NCI-H510A treated with DMSO at 0.1 percent for 48 hours (cell line): ENCODE measurements at regions not wholly inside any gene's neighbourhood (a gene's known extent, or its start where the extent isn't known, plus 50 kb on each side); places are given as distances from the start of the nearest gene placed in this dataset.
"Not testable (repeated sequence)": the region's sequence is repeated elsewhere in the genome, so short reads cannot be mapped to it uniquely, and the experiment has no call there.

Experiments
- DNase-seq: peaks from one replicate; lab custom pipeline; 2025; lab: John Stamatoyannopoulos, UW

DNA sequence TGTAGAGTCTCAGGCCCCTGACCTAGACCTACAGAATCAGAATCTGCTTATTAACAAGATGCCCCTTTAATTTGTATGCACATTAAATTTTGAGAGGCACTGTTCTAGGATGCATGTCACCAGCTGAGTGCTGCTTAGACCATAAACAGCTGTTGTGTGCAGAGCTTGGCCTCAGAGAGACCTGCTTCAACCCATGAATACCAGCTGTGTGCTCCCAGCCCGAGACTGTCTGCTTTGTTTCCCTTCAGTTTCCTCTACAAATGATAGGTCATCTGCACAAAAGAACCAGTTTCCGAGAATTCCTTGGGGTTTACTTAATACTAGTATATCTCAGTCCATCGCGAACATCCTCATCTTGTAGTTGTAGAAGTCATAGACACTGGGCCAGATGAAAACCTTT, 158.5 kb upstream of the PFN2 start:
- DNase-seq = no peak

DNA sequence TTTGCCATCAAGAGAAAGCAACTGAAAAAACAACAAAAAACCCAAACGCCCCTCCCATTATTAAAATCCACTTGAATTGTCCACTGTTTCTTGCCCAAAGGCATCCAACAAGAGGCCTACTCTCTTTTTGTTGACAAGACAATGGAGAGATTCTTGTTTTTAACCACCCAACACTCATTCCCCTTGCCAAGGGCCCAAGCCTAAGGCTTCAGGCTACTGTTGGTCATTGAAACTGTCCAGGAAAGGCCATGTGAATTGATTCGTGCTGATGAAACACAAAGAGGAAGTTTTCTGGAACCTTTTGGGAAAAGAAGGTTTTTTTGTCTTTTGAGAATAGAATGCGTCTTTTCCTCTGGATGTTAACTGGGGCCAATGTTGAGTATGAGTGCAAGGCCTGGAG, 157.4 kb upstream of the PFN2 start:
- no peak for DNase-seq

DNA sequence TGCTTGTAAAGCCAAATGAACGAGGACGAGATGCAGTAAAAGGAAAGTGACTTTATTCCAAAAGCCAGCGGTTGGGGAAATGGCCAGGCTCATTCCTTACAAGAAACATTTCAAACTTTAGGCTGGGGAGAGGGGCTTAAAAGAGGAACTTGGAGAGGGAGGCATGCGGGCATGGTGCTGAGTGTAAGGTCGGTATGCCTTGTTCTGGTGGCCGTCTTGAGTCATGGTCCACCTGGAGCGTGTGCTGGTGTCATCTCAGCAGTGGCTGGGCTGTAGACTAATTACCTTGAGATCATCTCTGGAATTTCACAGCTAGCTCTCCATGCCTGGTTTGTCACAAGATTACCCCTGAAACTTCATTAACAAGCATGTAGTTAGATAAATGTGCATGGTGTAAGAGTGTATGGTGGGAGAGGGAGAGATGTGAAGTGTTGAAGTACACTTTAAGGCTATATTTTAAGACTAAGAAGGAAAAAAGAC, 156.4 kb upstream of the PFN2 start:
- DNase-seq = no peak

GRCh38 chr3:150124142-150124541, 153.4 kb upstream of the PFN2 start:
- no peak for DNase-seq

GRCh38 chr3:150123249-150123648, 152.6 kb upstream of the PFN2 start:
- not testable (repeated sequence) for DNase-seq

GRCh38 chr3:150118219-150118618, 147.5 kb upstream of the PFN2 start:
- DNase-seq = no peak

DNA sequence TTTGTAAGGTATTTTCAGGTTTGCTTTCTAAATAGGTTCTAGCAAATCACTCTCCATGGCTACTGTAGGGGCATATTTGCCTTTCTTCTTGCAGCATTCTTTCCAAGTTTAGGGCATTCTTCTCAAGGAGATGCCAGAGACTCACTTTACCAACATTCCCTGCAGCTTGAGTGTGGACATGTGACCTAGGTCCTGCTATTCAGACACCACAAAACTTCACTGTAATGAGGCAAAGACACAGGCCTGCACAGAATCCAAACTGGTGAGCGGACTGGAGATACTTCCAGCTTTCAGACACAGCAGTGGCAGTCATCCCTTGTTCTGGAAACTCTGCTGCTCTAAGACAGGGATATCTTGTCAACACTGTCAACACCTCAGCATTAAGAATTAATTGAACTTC, 146.4 kb upstream of the PFN2 start:
- no peak for DNase-seq

GRCh38 chr3:150116196-150116595, 145.5 kb upstream of the PFN2 start:
- DNase-seq = no peak

DNA sequence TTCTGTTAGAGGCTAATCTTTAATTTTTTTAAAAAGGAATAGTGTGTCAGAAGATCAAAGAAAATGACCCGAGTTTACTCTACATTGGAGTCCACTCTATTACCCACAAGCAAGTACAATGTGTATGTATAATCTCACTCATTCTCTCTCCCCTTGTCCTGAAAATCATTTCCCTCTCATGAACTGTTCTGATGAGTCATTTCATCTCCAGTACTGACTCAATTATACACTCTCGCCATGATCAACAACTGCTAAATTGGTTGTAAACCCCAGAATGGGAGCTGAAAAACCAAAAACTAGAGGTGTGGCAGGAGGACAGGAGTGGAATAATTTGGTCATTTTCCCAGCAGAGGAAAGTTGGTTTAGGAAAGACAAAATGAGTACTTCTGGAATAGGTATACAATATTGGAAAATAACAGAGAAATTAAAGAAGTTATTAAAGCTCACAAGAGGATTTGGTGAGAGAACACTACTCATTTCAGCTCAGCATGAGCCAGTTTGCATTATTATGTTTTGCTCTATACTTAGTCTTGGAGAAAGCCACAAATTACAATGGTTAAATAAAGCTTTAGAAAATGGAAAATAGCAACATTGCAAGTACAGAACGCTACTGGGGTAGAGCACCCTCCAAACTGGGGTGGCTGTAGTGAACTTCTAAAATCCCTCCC, 144.3 kb upstream of the PFN2 start:
- no peak for DNase-seq

- no peak for DNase-seq
Observed at GRCh38 chr3:150114273-150114672, 143.6 kb upstream of the PFN2 start.

- DNase-seq = peak; percentile 71
Observed at GRCh38 chr3:150110097-150110496, 139.4 kb upstream of the PFN2 start.

GRCh38 chr3:150107429-150108175, 136.9 kb upstream of the PFN2 start:
- no peak for DNase-seq

DNA sequence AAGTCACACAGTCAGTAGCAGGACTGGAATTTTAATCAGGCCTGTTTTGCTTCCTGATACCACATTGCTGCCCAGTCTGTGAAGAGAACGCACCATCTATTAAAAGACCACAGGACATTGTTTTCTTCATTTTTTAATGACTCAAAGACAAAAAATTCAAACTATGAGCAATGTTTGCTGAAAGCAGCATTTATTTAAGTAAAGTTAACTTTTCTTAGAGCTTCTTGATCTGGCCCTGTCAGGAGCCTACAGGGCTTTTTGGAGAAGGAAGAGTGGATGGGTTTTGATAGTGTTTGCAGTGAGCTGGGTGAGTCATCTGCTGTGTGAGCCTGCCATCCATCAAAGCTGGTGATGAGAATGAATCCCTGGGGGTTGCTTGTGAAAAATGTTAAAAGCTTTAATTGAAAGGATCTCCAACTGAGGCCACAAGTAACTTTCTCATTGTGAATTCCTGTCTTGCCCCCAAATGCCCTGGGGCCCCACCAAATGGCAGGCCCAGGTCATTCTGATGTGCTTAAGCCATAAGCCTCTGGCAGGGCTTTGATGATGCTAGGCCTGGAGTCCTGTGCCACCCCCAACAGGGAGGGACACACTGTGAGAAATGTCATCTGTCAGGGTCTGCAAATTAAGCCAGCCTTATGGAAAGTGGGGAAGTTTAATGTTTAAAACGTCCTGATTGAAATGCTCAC, 136.2 kb upstream of the PFN2 start:
- no peak for DNase-seq

DNA sequence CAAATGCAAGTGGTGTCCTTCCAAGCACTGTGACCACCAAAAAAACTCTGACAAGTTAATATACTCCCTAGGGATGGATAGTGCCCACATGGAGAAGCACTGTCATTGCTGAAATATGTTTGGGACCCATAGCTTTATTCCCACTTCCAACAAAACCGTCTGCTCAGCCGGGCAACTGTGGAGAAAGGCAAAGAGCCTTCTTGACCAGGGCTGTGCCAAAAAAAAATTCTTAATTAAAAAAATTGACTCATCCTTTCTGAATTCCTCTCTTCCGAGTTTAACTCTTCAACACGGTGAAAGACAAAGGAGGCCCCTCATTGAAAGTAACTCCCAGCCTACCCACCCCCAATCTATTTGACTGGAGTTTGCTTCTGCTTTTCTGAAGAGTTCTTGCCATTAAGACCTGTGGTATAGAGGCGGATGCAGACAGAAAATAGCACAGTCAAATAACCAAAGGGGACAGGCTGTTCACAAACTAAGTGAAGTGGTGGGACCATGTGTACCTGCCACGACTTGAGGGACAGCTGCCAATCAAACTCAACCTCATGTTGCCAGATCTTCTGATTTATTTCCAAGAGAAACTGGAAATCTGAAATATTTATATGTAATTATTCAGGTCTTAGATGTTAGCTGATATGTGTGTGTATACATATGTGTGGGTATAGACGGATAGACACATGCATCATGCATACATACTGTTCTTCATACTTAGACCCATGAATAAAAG, 135.4 kb upstream of the PFN2 start:
- no peak for DNase-seq

- DNase-seq = no peak
Observed at GRCh38 chr3:150105025-150105424, 134.3 kb upstream of the PFN2 start.

- DNase-seq = no peak
Observed at GRCh38 chr3:150104564-150104963, 133.9 kb upstream of the PFN2 start.

DNA sequence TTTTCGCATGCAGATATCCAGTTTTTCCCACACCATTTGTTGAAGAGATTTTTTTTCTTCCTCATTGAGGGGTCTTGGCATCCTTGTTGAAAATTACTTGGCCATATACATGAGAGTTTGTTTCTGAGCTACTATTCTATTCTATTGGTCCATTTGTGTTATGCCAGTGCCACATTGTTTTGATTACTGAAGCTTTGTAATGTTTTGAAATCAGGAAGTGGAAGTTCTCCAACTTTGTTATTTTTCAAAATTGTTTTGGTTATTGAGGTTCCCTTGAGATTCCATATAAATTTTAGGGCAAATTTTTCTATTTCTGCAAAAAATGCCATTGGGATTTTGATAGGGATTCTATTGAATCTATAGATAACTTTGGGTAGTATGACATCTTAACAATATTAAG, 130.3 kb upstream of the PFN2 start:
- DNase-seq = no peak

DNA sequence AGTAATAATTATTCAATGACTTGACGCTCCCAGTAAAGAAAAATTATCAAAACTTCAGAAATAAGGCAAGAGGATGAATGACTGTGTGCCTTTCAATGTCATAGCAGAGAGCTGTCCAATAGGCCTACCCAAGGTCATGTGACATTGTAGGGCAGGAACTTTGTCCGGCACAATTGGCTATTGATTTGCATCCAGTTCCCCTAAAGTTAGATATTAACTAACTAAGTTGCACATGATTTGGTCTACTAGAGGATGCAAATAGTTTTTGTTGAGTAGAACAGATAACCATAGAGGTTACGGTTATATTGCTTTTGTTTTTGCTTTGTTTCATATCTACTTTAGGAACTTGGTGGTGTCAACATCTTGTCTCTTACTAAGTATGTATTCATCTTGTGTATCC, 127.9 kb upstream of the PFN2 start:
- no peak for DNase-seq

- DNase-seq = no peak
Observed at GRCh38 chr3:150097588-150097890, 126.8 kb upstream of the PFN2 start.

GRCh38 chr3:150096700-150097587, 126.2 kb upstream of the PFN2 start:
- DNase-seq = no peak

DNA sequence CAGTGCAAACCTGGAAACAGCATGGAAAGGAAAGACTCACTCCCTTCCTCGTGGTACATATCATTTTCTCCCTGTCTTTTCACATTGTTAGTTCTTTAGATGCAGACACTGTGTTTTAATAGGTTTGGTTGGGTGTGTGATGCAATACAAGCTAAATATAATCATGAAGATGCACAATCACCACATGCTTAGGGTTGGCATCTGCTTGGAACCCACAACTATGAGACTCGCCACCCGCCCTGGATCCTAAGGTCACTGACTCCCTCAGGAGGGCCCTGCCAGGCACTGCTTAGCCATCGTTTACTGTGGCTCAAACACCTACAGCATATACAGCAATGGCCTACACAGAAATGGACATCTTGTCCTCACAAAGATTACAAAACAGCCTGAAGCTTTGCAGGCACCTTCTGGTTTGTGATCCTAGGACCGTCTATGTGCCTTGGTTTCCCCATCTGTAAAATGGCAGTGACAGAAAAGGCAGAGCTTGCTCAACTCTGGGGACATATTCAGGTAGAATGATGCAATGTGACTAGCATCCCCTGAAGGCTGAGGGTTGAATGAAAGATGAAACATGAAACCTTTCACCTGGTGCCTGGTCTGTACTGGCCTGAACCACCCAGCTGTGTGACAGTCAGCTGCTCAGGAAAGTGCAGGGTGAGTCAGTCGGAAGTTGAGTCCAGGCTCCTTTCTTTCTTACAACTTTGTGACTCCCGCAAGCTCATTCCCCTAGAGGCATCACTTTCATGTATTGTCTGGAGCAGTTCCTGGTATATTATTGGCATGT, 123.6 kb upstream of the PFN2 start:
- peak; percentile 60 for DNase-seq
